WTC11 (cell line): ENCODE measurements at regions not wholly inside any gene's neighbourhood (a gene's known extent, or its start where the extent isn't known, plus 50 kb on each side); places are given as distances from the start of the nearest gene placed in this dataset.

Source experiments
- ATAC-seq: fragments of 200-7000 bp; cut with Tn5 transposase; 2 replicates; pipeline ENCODE4 v1.10.0; 2021; ENCODE audit warnings: mild to moderate bottlenecking, moderate library complexity
- CTCF ChIA-PET: fragments of 300-600 bp; sonication (Branson Sonifier 250); formaldehyde crosslinking; loops from one replicate; lab custom pipeline; 2021; ENCODE audit warnings: antibody characterized with exemption; lab: Charles Lee
- POLR2A ChIA-PET: fragments of 350-600 bp; sonication (Branson Sonifier 250); formaldehyde crosslinking; loops from one replicate; lab custom pipeline; 2021; ENCODE audit warnings: antibody characterized with exemption; lab: Charles Lee
- DNase-seq: peaks from one replicate; pipeline ENCODE4 v3.0.0; 2021; ENCODE audit warnings: low spot score
- H3K27ac Mint-ChIP-seq: 2 replicates; pipeline ENCODE4 v1.8.0; 2021; ENCODE audit warnings: mixed read lengths
- H3K27me3 Mint-ChIP-seq: 2 replicates; pipeline ENCODE4 v1.8.0; 2021; ENCODE audit warnings: low read depth, mild to moderate bottlenecking, moderate library complexity, mixed read lengths
- H3K36me3 Mint-ChIP-seq: 2 replicates; pipeline ENCODE4 v1.8.0; 2021; ENCODE audit warnings: mixed read lengths
- H3K4me1 Mint-ChIP-seq: 2 replicates; pipeline ENCODE4 v1.8.0; 2022; ENCODE audit warnings: mixed read lengths
- H3K4me3 Mint-ChIP-seq: 2 replicates; pipeline ENCODE4 v1.8.0; 2021; ENCODE audit warnings: mild to moderate bottlenecking, moderate library complexity, mixed read lengths
- H3K9me3 Mint-ChIP-seq: 2 replicates; pipeline ENCODE4 v1.8.0; 2021; ENCODE audit warnings: mixed read lengths
- AFF4 ChIP-seq: sonication (generic); formaldehyde crosslinking; IDR thresholded peaks from 2 replicates; pipeline ENCODE4 v1.8.1; 2023; ENCODE audit warnings: mild to moderate bottlenecking, missing genetic modification reagents, borderline replicate concordance
- ATF6 ChIP-seq: sonication (generic); formaldehyde crosslinking; IDR thresholded peaks from 2 replicates; pipeline ENCODE4 v1.8.1; 2023; ENCODE audit warnings: mild to moderate bottlenecking, missing genetic modification reagents
- CREM ChIP-seq: sonication (generic); formaldehyde crosslinking; IDR thresholded peaks from 2 replicates; pipeline ENCODE4 v1.8.1; 2022; ENCODE audit warnings: mild to moderate bottlenecking, missing genetic modification reagents, moderate library complexity
- CTCF ChIP-seq: fragments of 200-600 bp; IDR thresholded peaks from 2 replicates; pipeline ENCODE4 v1.8.0; 2022; ENCODE audit warnings: antibody characterized with exemption
- IRF1 ChIP-seq: sonication (generic); formaldehyde crosslinking; IDR thresholded peaks from 2 replicates; pipeline ENCODE4 v1.8.0; 2023; ENCODE audit warnings: missing genetic modification reagents
- IRF2 ChIP-seq: sonication (generic); formaldehyde crosslinking; IDR thresholded peaks from 2 replicates; pipeline ENCODE4 v1.8.0; 2022; ENCODE audit warnings: low read depth, missing genetic modification reagents, borderline replicate concordance
- MAX ChIP-seq: sonication (generic); formaldehyde crosslinking; IDR thresholded peaks from 2 replicates; pipeline ENCODE4 v1.8.0; 2022; ENCODE audit warnings: mild to moderate bottlenecking, missing genetic modification reagents
- NR3C1 ChIP-seq: sonication (generic); formaldehyde crosslinking; conservative IDR thresholded peaks from 2 replicates; pipeline ENCODE4 v1.8.1; 2023; ENCODE audit warnings: low read depth, mild to moderate bottlenecking, missing genetic modification reagents
- OVOL2 ChIP-seq: fragments of 250-450 bp; sonication (Bioruptor Pico); IDR thresholded peaks from 2 replicates; pipeline ENCODE4 v1.9.0; 2021; ENCODE audit warnings: mild to moderate bottlenecking, borderline replicate concordance
- SMAD3 ChIP-seq: sonication (generic); formaldehyde crosslinking; IDR thresholded peaks from 2 replicates; pipeline ENCODE4 v1.8.0; 2022; ENCODE audit warnings: missing genetic modification reagents, mild to moderate bottlenecking, borderline replicate concordance
- ZBTB43 ChIP-seq: sonication (generic); formaldehyde crosslinking; IDR thresholded peaks from 2 replicates; pipeline ENCODE4 v1.8.1; 2023; ENCODE audit warnings: mild to moderate bottlenecking, missing genetic modification reagents
- ZMAT4 ChIP-seq: fragments of 250-450 bp; sonication (Bioruptor Pico); IDR thresholded peaks from 2 replicates; pipeline ENCODE4 v1.9.0; 2021; ENCODE audit warnings: mild to moderate bottlenecking
- ZNF219 ChIP-seq: sonication (generic); formaldehyde crosslinking; IDR thresholded peaks from 2 replicates; pipeline ENCODE4 v1.8.0; 2023; ENCODE audit warnings: missing genetic modification reagents, mild to moderate bottlenecking, borderline replicate concordance

GRCh38 chr15:53323191-53323590 is 436.3 kb downstream of the WDR72 start (continued):
- TF ChIP-seq CREM (CRISPR knock-in tag) = no peak
- TF ChIP-seq OVOL2 (CRISPR knock-in tag) = no peak
- TF ChIP-seq SMAD3 (CRISPR knock-in tag) = no peak
- TF ChIP-seq CTCF = no peak
- TF ChIP-seq ZNF219 = no peak
- no peak for TF ChIP-seq IRF2 (CRISPR knock-in tag)

- H3K27me3 Mint-ChIP-seq = no peaks in the 10 kb centered on the region
- H3K27ac Mint-ChIP-seq = no peak overlapping the region
- ChIA-PET POLR2A (no interaction called here), CTCF (no interaction called here)
- no peak overlapping the region for H3K4me3 Mint-ChIP-seq
- no peak for TF ChIP-seq ZMAT4 (CRISPR knock-in tag)
- H3K36me3 Mint-ChIP-seq = no peaks in the 10 kb centered on the region
- peaks cover 25% of the 10 kb centered on the region for H3K4me1 Mint-ChIP-seq
- DNase-seq = no peak
- ATAC-seq = no peak
- H3K9me3 Mint-ChIP-seq = no peaks in the 10 kb centered on the region
Measured at GRCh38 chr15:53320816-53321215, 438.6 kb downstream of the WDR72 start.

- DNase-seq = no peak
- TF ChIP-seq ZBTB43 (CRISPR knock-in tag) = no peak
- no peak for TF ChIP-seq ATF6 (CRISPR knock-in tag)
- no peak for TF ChIP-seq IRF1
- no peak for TF ChIP-seq AFF4 (CRISPR knock-in tag)
- no peak for TF ChIP-seq MAX
- no peak for TF ChIP-seq NR3C1 (CRISPR knock-in tag)
- TF ChIP-seq, all 79 proteins: peak for 0
- Mint-ChIP-seq H3K4me1 (peaks cover 43% of the 10 kb centered on the region), H3K27me3 (no peaks in the 10 kb centered on the region), H3K4me3 (no peak overlapping the region), H3K27ac (no peak overlapping the region), H3K36me3 (no peaks in the 10 kb centered on the region), H3K9me3 (no peaks in the 10 kb centered on the region)
- peak; percentile 84 for ATAC-seq
- ChIA-PET CTCF (interaction anchor here (0.9 to 1.3 kb wide), 3 partner anchors 12 to 529 kb away, joined by 3 to 4 read pairs (median 3); no protein-coding TSS in a partner anchor), POLR2A (no interaction called here)
Measured at GRCh38 chr15:53312707-53313106, 446.8 kb downstream of the WDR72 start.
